ENCODE measurements at regions not wholly inside any gene's neighbourhood (a gene's known extent, or its start where the extent isn't known, plus 50 kb on each side); places are given as distances from the start of the nearest gene placed in this dataset.

GRCh38 chrY:19126889-19127288, 353.4 kb upstream of the HSFY2 start:
- Histone ChIP-seq H3K27me3 (no peaks in the 10 kb centered on the region), H3K4me3 (no peak overlapping the region), H3K4me1 (no peaks in the 10 kb centered on the region), H3K27ac (no peak overlapping the region), H3K9me3 (no peaks in the 10 kb centered on the region), H3K36me3 (no peaks in the 10 kb centered on the region)
- no peak for DNase-seq (ENCODE audit: low spot score in 2 of 2)
- WGBS: no CpG with 5 or more reads among the region's 1 CpG
- TF ChIP-seq POLR2A (IDR thresholded peaks at IDR 0.05): no peak
- no peak for TF ChIP-seq EP300 (IDR thresholded peaks at IDR 0.05)
- no peak for TF ChIP-seq POLR2AphosphoS5 (IDR thresholded peaks at IDR 0.05)
- TF ChIP-seq CTCF (IDR thresholded peaks at IDR 0.05): no peak

GRCh38 chrY:19124609-19125008, 351.1 kb upstream of the HSFY2 start:
- Histone ChIP-seq H3K36me3 (no peaks in the 10 kb centered on the region), H3K27me3 (no peaks in the 10 kb centered on the region), H3K9me3 (no peaks in the 10 kb centered on the region), H3K4me3 (no peak overlapping the region), H3K27ac (no peak overlapping the region), H3K4me1 (no peaks in the 10 kb centered on the region)
- TF ChIP-seq EP300 (IDR thresholded peaks at IDR 0.05) (no peak), POLR2A (IDR thresholded peaks at IDR 0.05) (no peak), POLR2AphosphoS5 (IDR thresholded peaks at IDR 0.05) (no peak), CTCF (IDR thresholded peaks at IDR 0.05) (no peak)
- DNase-seq (ENCODE audit: low spot score in 2 of 2): no peak
- no CpG with 5 or more reads among the region's 2 CpGs for WGBS

GRCh38 chrY:19122450-19122849, 348.9 kb upstream of the HSFY2 start:
- Histone ChIP-seq H3K27me3 (no peaks in the 10 kb centered on the region), H3K27ac (no peak overlapping the region), H3K4me3 (no peak overlapping the region), H3K9me3 (no peaks in the 10 kb centered on the region), H3K4me1 (no peaks in the 10 kb centered on the region), H3K36me3 (no peaks in the 10 kb centered on the region)
- TF ChIP-seq POLR2A (IDR thresholded peaks at IDR 0.05) (no peak), CTCF (IDR thresholded peaks at IDR 0.05) (no peak), POLR2AphosphoS5 (IDR thresholded peaks at IDR 0.05) (no peak), EP300 (IDR thresholded peaks at IDR 0.05) (no peak)
- DNase-seq (ENCODE audit: low spot score in 2 of 2): no peak

GRCh38 chrY:19098349-19098748, 324.8 kb upstream of the HSFY2 start:
- no peaks in the 10 kb centered on the region for H3K4me1 ChIP-seq
- H3K4me3 ChIP-seq: no peak overlapping the region
- no peaks in the 10 kb centered on the region for H3K36me3 ChIP-seq
- WGBS: no CpG with 5 or more reads among the region's 3 CpGs
- TF ChIP-seq POLR2A (IDR thresholded peaks at IDR 0.05) (no peak), EP300 (IDR thresholded peaks at IDR 0.05) (no peak), CTCF (IDR thresholded peaks at IDR 0.05) (no peak), POLR2AphosphoS5 (IDR thresholded peaks at IDR 0.05) (no peak)
- H3K9me3 ChIP-seq: no peaks in the 10 kb centered on the region
- no peak overlapping the region for H3K27ac ChIP-seq
- no peaks in the 10 kb centered on the region for H3K27me3 ChIP-seq
- DNase-seq (ENCODE audit: low spot score in 2 of 2): no peak

GRCh38 chrY:19095460-19095859, 321.9 kb upstream of the HSFY2 start:
- DNase-seq (ENCODE audit: low spot score in 2 of 2): no peak
- Histone ChIP-seq H3K27me3 (no peaks in the 10 kb centered on the region), H3K4me1 (no peaks in the 10 kb centered on the region), H3K4me3 (no peak overlapping the region), H3K9me3 (no peaks in the 10 kb centered on the region), H3K27ac (no peak overlapping the region), H3K36me3 (no peaks in the 10 kb centered on the region)
- TF ChIP-seq EP300 (IDR thresholded peaks at IDR 0.05) (no peak), POLR2AphosphoS5 (IDR thresholded peaks at IDR 0.05) (no peak), CTCF (IDR thresholded peaks at IDR 0.05) (no peak), POLR2A (IDR thresholded peaks at IDR 0.05) (no peak)
